ENCODE measurements at regions not wholly inside any gene's neighbourhood (a gene's known extent, or its start where the extent isn't known, plus 50 kb on each side); places are given as distances from the start of the nearest gene placed in this dataset.

DNA sequence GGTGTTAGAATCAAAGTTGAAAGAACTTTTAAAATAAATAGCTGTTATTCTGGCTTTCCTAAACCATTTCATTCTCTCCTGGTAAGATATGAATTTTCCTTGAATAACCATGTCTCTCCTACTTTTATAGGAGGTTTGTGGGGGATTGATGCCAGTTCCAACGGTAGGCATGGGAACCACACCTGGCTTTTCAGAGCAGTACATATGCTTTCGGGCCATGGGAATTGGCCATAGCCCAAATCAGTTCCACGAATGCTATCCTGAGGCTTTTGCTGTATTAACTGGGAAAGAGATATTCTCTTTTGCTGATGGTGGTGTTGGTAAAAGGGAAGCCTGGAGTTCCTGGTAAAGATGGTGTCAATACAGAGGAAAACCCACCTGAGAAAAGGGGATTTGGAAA lies 396.2 kb upstream of the ZNF385D start:
- ChIA-PET POLR2A (ENCODE audit: partially characterized antibody) (interaction anchor here (0.6 kb wide), 1 partner anchor 221 kb away, joined by 3 read pairs; no protein-coding TSS in a partner anchor), CTCF (ENCODE audit: partially characterized antibody) (no interaction called here)
- no peak overlapping the region for H3K4me2 ChIP-seq (ENCODE audit: insufficient read depth in 1 of 2, low read depth in 2 of 2, low read length in 2 of 2)
- no peak overlapping the region for H3K9ac ChIP-seq (replicated peaks in 1 of 4; ENCODE audit: extremely low read depth in 1 of 4, low read depth in 3 of 4, low read length in 3 of 4)
- no peak overlapping the region for H3K23ac ChIP-seq (ENCODE audit: insufficient read length)
- H3K56ac ChIP-seq (replicated peaks; ENCODE audit: insufficient read length, low read depth, low read length): no peak overlapping the region
- no peak overlapping the region for H3K4ac ChIP-seq (replicated peaks; ENCODE audit: insufficient read length, low read depth, low read length)
- no peaks in the 10 kb centered on the region for H3K9me3 ChIP-seq (ENCODE audit: insufficient read depth in 2 of 2, low read depth in 1 of 2, low read length in 1 of 2)
- H2AFZ ChIP-seq (ENCODE audit: low read length): no peak overlapping the region
- H3K18ac ChIP-seq (ENCODE audit: extremely low read depth, low read length): no peak overlapping the region
- no peak overlapping the region for H2BK120ac ChIP-seq (replicated peaks; ENCODE audit: low read depth, low read length)
- H4K5ac ChIP-seq (ENCODE audit: insufficient read length, low read depth, low read length): no peak overlapping the region
- no peak for TF ChIP-seq CBX5 (IDR thresholded peaks at IDR 0.05; ENCODE audit: low read depth, low read length)
- no peak for TF ChIP-seq KDM5A (IDR thresholded peaks at IDR 0.05; ENCODE audit: low read length)
- TF ChIP-seq NANOG (IDR thresholded peaks at IDR 0.05; ENCODE audit: insufficient read depth, low read depth, low read length, poor library complexity, severe bottlenecking): no peak
- no peak for TF ChIP-seq TAF7 (optimal IDR thresholded peaks at IDR 0.05; ENCODE audit: borderline replicate concordance, low read depth, low read length)
- no peak for TF ChIP-seq SIX5 (IDR thresholded peaks at IDR 0.05; ENCODE audit: low read depth, low read length)
- no peak for TF ChIP-seq SIN3A (conservative IDR thresholded peaks at IDR 0.05 in 1 of 2, IDR thresholded peaks at IDR 0.05 in 1 of 2; ENCODE audit: low read depth in 1 of 2, low read length in 2 of 2)
- no peak for TF ChIP-seq SUZ12 (IDR thresholded peaks at IDR 0.05; ENCODE audit: low read length)
- TF ChIP-seq JUND (IDR thresholded peaks at IDR 0.05; ENCODE audit: low read length): no peak
- no peak for TF ChIP-seq SIRT6 (IDR thresholded peaks at IDR 0.05; ENCODE audit: low read length)
- TF ChIP-seq JUN (IDR thresholded peaks at IDR 0.05; ENCODE audit: low read depth, low read length): no peak
- TF ChIP-seq GTF2F1 (IDR thresholded peaks at IDR 0.05; ENCODE audit: borderline replicate concordance, low read depth, low read length): no peak
- H2BK12ac ChIP-seq (ENCODE audit: low read depth, low read length): no peak overlapping the region
- H2AK5ac ChIP-seq (ENCODE audit: low read depth, low read length): no peak overlapping the region
- no peaks in the 10 kb centered on the region for H3K36me3 ChIP-seq (ENCODE audit: control insufficient read depth in 2 of 4, insufficient read depth in 4 of 4, low read length in 3 of 4)
- FAIRE-seq (no peak), DNase-seq (ENCODE audit: low read depth in 1 of 2, low spot score in 2 of 2) (no peak)
- no peaks in the 10 kb centered on the region for H3K27me3 ChIP-seq (replicated peaks in 1 of 4; ENCODE audit: control insufficient read depth in 3 of 4, extremely low read depth in 1 of 4, insufficient read depth in 3 of 4, low read length in 3 of 4)
- H2BK5ac ChIP-seq (ENCODE audit: low read depth, low read length): no peak overlapping the region
- no peak overlapping the region for H3K4me3 ChIP-seq (ENCODE audit: extremely low read depth in 1 of 4, insufficient read depth in 2 of 4, low read depth in 3 of 4, low read length in 4 of 4)
- H4K8ac ChIP-seq (ENCODE audit: extremely low read depth, insufficient read depth, low read length): no peak overlapping the region
- no peak overlapping the region for H3K14ac ChIP-seq (ENCODE audit: insufficient read length)
- no peak overlapping the region for H3K27ac ChIP-seq (ENCODE audit: low read depth, low read length)
- H3K79me1 ChIP-seq (ENCODE audit: low read depth, low read length): no peaks in the 10 kb centered on the region
- no peaks in the 10 kb centered on the region for H3K79me2 ChIP-seq (ENCODE audit: control insufficient read depth in 1 of 2, insufficient read depth in 2 of 2, low read length in 2 of 2)
- H3K4me1 ChIP-seq (replicated peaks in 1 of 4; ENCODE audit: control insufficient read depth in 3 of 4, insufficient read depth in 4 of 4, low read length in 3 of 4): peaks cover 0 to 3% (median 0%) of the 10 kb centered on the region in 4 experiments; a peak in 2 of 7 replicates
- no peak overlapping the region for H4K91ac ChIP-seq (replicated peaks; ENCODE audit: insufficient read length, low read length)
- no peak overlapping the region for H2BK20ac ChIP-seq (ENCODE audit: low read length)
- H4K20me1 ChIP-seq (replicated peaks in 1 of 2; ENCODE audit: control insufficient read depth in 1 of 2, insufficient read depth in 2 of 2, low read length in 2 of 2): no peaks in the 10 kb centered on the region
- H3K23me2 ChIP-seq (ENCODE audit: low read depth, low read length): no peaks in the 10 kb centered on the region
- WGBS, 2 experiments (ENCODE audit: extremely low coverage in 1 of 2, insufficient coverage in 1 of 2, insufficient read length in 1 of 2, insufficient replicate concordance in 2 of 2, low coverage in 1 of 2, low lambda C conversion rate in 2 of 2, missing lambda C conversion rate in 1 of 2): 93% methylated on average over 3 of the region's 3 CpGs; no CpG with 5 or more reads in 1 of the 2 experiments
- H2BK15ac ChIP-seq (ENCODE audit: low read length): no peak overlapping the region

Data from H1 (cell line).